HepG2 (cell line): ENCODE measurements at regions not wholly inside any gene's neighbourhood (a gene's known extent, or its start where the extent isn't known, plus 50 kb on each side); places are given as distances from the start of the nearest gene placed in this dataset.

Source experiments
- ATAC-seq: fragments of 200-7000 bp; cut with Tn5 transposase; 3 replicates; pipeline ENCODE4 v1.9.1; 2020; ENCODE audit warnings: mild to moderate bottlenecking, moderate library complexity
- BruUV-seq: library from RNA; stranded (reverse); fragments of 400-500 nt; replicated peaks from 2 replicates; lab custom pipeline; 2021; lab: Mats Ljungman, UMichigan
- CTCF ChIA-PET: fragments of 300-600 bp; formaldehyde crosslinking; extraction: SDS; loops from one replicate; lab custom pipeline; 2021; ENCODE audit warnings: low total read pairs, inconsistent platforms, low intra/inter-chr PET ratio; lab: Yijun Ruan, JAX
- POLR2A ChIA-PET: fragments of 350-600 bp; sonication (Branson Sonifier 250); formaldehyde crosslinking; loops from one replicate; lab custom pipeline; 2020; ENCODE audit warnings: antibody characterized with exemption, inconsistent platforms; lab: Yijun Ruan, JAX
- DNase-seq: peaks from one replicate; pipeline ENCODE4 v3.0.0-alpha.2; 2015; ENCODE audit warnings: low spot score
- FAIRE-seq: peaks from 3 replicates; lab custom pipeline; 2011; peaks lifted over from hg19 to GRCh38; lab: Jason Lieb, UNC
- H2AFZ ChIP-seq: one replicate; pipeline ENCODE4 v1.6.1; 2011; ENCODE audit warnings: low read length, inconsistent platforms
- H3K27ac ChIP-seq: fragments of 300-600 bp; 3 replicates; pipeline ENCODE4 v1.8.0; 2011; ENCODE audit warnings: mixed run types, mild to moderate bottlenecking, mixed read lengths, low read length, inconsistent platforms; ENCODE audit not compliant: insufficient read depth; ENCODE audit errors: extremely low read length
- H3K27me3 ChIP-seq, 2 experiments: fragments of 200-600 bp in 1 of 2; 2 replicates in 1 of 2; 3 replicates in 1 of 2; pipeline versions ENCODE4 v1.6.0 to v1.8.0; 2011; ENCODE audit warnings: low read length in 2 of 2, mild to moderate bottlenecking in 2 of 2, moderate library complexity in 2 of 2, inconsistent platforms in 1 of 2; ENCODE audit not compliant: insufficient read depth in 2 of 2, control insufficient read depth in 1 of 2
- H3K36me3 ChIP-seq, 2 experiments: fragments of 200-600 bp in 1 of 2; replicated peaks in 1 of 2; 2 replicates in 1 of 2; 3 replicates in 1 of 2; pipeline versions ENCODE4 v1.5.1 to v1.8.0; 2011; ENCODE audit warnings: low read length in 2 of 2, inconsistent platforms in 1 of 2; ENCODE audit not compliant: insufficient read depth in 2 of 2, control insufficient read depth in 1 of 2
- H3K4me1 ChIP-seq: 2 replicates; pipeline ENCODE4 v1.5.1; 2012; ENCODE audit warnings: low read length, inconsistent platforms; ENCODE audit not compliant: insufficient read depth
- H3K4me2 ChIP-seq: 2 replicates; pipeline ENCODE4 v1.6.0; 2011; ENCODE audit warnings: low read depth, low read length, inconsistent platforms
- H3K4me3 ChIP-seq, 3 experiments: fragments of 200-600 bp in 1 of 3; sonication (generic), shearing (Covaris generic) in 1 of 3; replicated peaks in 1 of 3; 2 replicates each; pipeline ENCODE4 v1.5.1; 2011 to 2016; ENCODE audit warnings: low read length in 3 of 3, inconsistent platforms in 2 of 3, low read depth in 2 of 3, mild to moderate bottlenecking in 2 of 3, control low read depth in 1 of 3, mixed read lengths in 1 of 3; ENCODE audit not compliant: insufficient read depth in 1 of 3
- H3K79me2 ChIP-seq: one replicate; pipeline ENCODE4 v1.6.1; 2011; ENCODE audit warnings: low read length, inconsistent platforms; ENCODE audit not compliant: insufficient read depth
- H3K9ac ChIP-seq: 2 replicates; pipeline ENCODE4 v1.6.0; 2011; ENCODE audit warnings: mild to moderate bottlenecking, low read depth, low read length, inconsistent platforms; ENCODE audit not compliant: insufficient read depth
- H3K9me3 ChIP-seq: 2 replicates; pipeline ENCODE4 v1.5.1; 2012; ENCODE audit warnings: mild to moderate bottlenecking, low read length
- H4K20me1 ChIP-seq: 2 replicates; pipeline ENCODE4 v1.6.0; 2011; ENCODE audit warnings: inconsistent platforms, mild to moderate bottlenecking, low read length, moderate library complexity; ENCODE audit not compliant: insufficient read depth
- IRF2 ChIP-seq: IDR thresholded peaks from 2 replicates; pipeline ENCODE4 v1.6.1; 2018; ENCODE audit warnings: missing genetic modification reagents, missing compliant biosample characterization
- MTA3 ChIP-seq: sonication (generic); formaldehyde crosslinking; IDR thresholded peaks from 2 replicates; pipeline ENCODE4 v1.4.0; 2020; ENCODE audit warnings: missing genetic modification reagents
- PCBP1 ChIP-seq: fragments of 200-400 bp; formaldehyde crosslinking; IDR thresholded peaks from 2 replicates; pipeline ENCODE4 v1.6.1; 2017; ENCODE audit warnings: mild to moderate bottlenecking, low read depth, low read length, borderline replicate concordance
- THAP9 ChIP-seq: sonication (generic); formaldehyde crosslinking; IDR thresholded peaks from 2 replicates; pipeline ENCODE4; 2020; ENCODE audit warnings: missing genetic modification reagents, mild to moderate bottlenecking, borderline replicate concordance
- TOPORS ChIP-seq: sonication (generic); formaldehyde crosslinking; IDR thresholded peaks from 2 replicates; pipeline ENCODE4 v1.8.0; 2023; ENCODE audit warnings: mild to moderate bottlenecking, missing genetic modification reagents
- U2AF2 ChIP-seq: fragments of 200-400 bp; formaldehyde crosslinking; IDR thresholded peaks from 2 replicates; pipeline ENCODE4 v1.6.1; 2017; ENCODE audit warnings: low read depth, mild to moderate bottlenecking, low read length
- ZNF34 ChIP-seq: sonication (generic); formaldehyde crosslinking; IDR thresholded peaks from 2 replicates; pipeline ENCODE4 v1.4.0; 2020; ENCODE audit warnings: mild to moderate bottlenecking, missing genetic modification reagents, borderline replicate concordance
- ZNF768 ChIP-seq: sonication (generic); formaldehyde crosslinking; IDR thresholded peaks from 2 replicates; pipeline ENCODE4 v1.4.0; 2020; ENCODE audit warnings: missing genetic modification reagents
- ZNF770 ChIP-seq: sonication (generic); formaldehyde crosslinking; IDR thresholded peaks from 2 replicates; pipeline ENCODE4 v1.5.0; 2020; ENCODE audit warnings: mild to moderate bottlenecking, missing genetic modification reagents
- WGBS: methylation state at CpG from one replicate; pipeline ENCODE4 v1.1.6; 2017; ENCODE audit warnings: low lambda C conversion rate; 5-methylcytosine and 5-hydroxymethylcytosine counted together
- in situ Hi-C: cut with HindIII; loops from 2 replicates; pipeline ENCODE4 v1.10.0; 2017; ENCODE audit warnings: low pct_unique_long_range_greater_than_20kb; ENCODE audit not compliant: extremely low pct_ligation_motif_present
- intact Hi-C: fragments of 100-400 bp; cut with micrococcal nuclease; formaldehyde crosslinking; loops from one replicate; pipeline ENCODE4 v1.10.0; 2022; ENCODE audit not compliant: unreplicated experiment

GRCh38 chr12:128077211-128077916 lies 189.6 kb upstream of the TMEM132C start (continued):
- TF ChIP-seq THAP9 (CRISPR knock-in tag) (no peak), U2AF2 (no peak), ZNF770 (CRISPR knock-in tag) (no peak), ZNF34 (CRISPR knock-in tag) (no peak), IRF2 (CRISPR knock-in tag) (no peak), MTA3 (CRISPR knock-in tag) (no peak)

- POLR2A ChIA-PET: no interaction called here
- no peaks in the 10 kb centered on the region for H3K36me3 ChIP-seq
- intact Hi-C loops: no loop called here
Observed at GRCh38 chr12:128077917-128078298, 189.1 kb upstream of the TMEM132C start.

More at GRCh38 chr12:128077917-128078298, 189.1 kb upstream of the TMEM132C start:
- in situ Hi-C loops: no loop called here
- Histone ChIP-seq H3K27ac (no peak overlapping the region), H3K4me2 (no peak overlapping the region), H2AFZ (no peak overlapping the region), H3K9ac (no peak overlapping the region), H3K9me3 (no peaks in the 10 kb centered on the region), H3K27me3 (no peaks in the 10 kb centered on the region; a peak in 1 of 5 replicates), H3K79me2 (no peaks in the 10 kb centered on the region), H4K20me1 (no peaks in the 10 kb centered on the region), H3K4me1 (no peaks in the 10 kb centered on the region), H3K4me3 (no peak overlapping the region)
- no peak for FAIRE-seq
- BruUV-seq: no TSS peak
- WGBS: 44% methylated on average over 8 of the region's 8 CpGs
- CTCF ChIA-PET: no interaction called here
- ATAC-seq: no peak
- TF ChIP-seq ZNF768 (CRISPR knock-in tag): peak; percentile 54; the same call in 1 of the 2 replicates
- no peak for TF ChIP-seq PCBP1
- no peak for TF ChIP-seq TOPORS (CRISPR knock-in tag)
- no peak for DNase-seq
